CD4-positive, CD25-positive, alpha-beta regulatory T cell (primary cell): ENCODE measurements at regions not wholly inside any gene's neighbourhood (a gene's known extent, or its start where the extent isn't known, plus 50 kb on each side); places are given as distances from the start of the nearest gene placed in this dataset.

Experiments used
- ATAC-seq, 2 donors: fragments of 150-1000 bp; cut with Tn5 transposase; one replicate each; pipeline ENCODE4 v1.10.0; 2021; ENCODE audit warnings: low read depth in 2 of 2, moderate number of reproducible peaks in 2 of 2, moderate library complexity in 1 of 2
- DNase-seq, 3 donors: peaks; one replicate each; pipeline versions ENCODE4 v3.0.0 to v3.0.0-alpha.2; 2012 to 2022; ENCODE audit warnings: mixed read lengths in 1 of 3
- H3K27ac ChIP-seq: one replicate; pipeline ENCODE4 v1.7.0; 2013; ENCODE audit warnings: mild to moderate bottlenecking, low read length; ENCODE audit not compliant: insufficient read depth, poor library complexity, severe bottlenecking
- H3K27me3 ChIP-seq: one replicate; pipeline ENCODE4 v1.7.0; 2013; ENCODE audit warnings: low read length; ENCODE audit not compliant: control insufficient read depth, insufficient read depth
- H3K36me3 ChIP-seq: one replicate; pipeline ENCODE4 v1.7.0; 2013; ENCODE audit warnings: mild to moderate bottlenecking, low read length, moderate library complexity; ENCODE audit not compliant: control insufficient read depth, insufficient read depth
- H3K4me1 ChIP-seq: 2 replicates; pipeline ENCODE4 v1.7.0; 2013; ENCODE audit warnings: mild to moderate bottlenecking, low read length; ENCODE audit not compliant: insufficient read depth, control insufficient read depth, poor library complexity, severe bottlenecking
- H3K4me3 ChIP-seq: one replicate; pipeline ENCODE4 v1.7.0; 2013; ENCODE audit warnings: low read depth, mild to moderate bottlenecking, low read length, moderate library complexity
- H3K9me3 ChIP-seq, 2 experiments: 1 replicate in 1 of 2; 2 replicates in 1 of 2; pipeline ENCODE4 v1.7.0; 2013; ENCODE audit warnings: low read length in 2 of 2, mild to moderate bottlenecking in 1 of 2, moderate library complexity in 1 of 2; ENCODE audit not compliant: control insufficient read depth in 2 of 2
- H3K27ac Mint-ChIP-seq, 3 donors: one replicate each; pipeline ENCODE4 v1.8.0; 2020 to 2022; ENCODE audit warnings: mild to moderate bottlenecking in 3 of 3, mixed read lengths in 3 of 3, moderate library complexity in 2 of 3
- H3K27me3 Mint-ChIP-seq: one replicate; pipeline ENCODE4 v1.8.0; 2022; ENCODE audit warnings: mild to moderate bottlenecking, mixed read lengths
- H3K36me3 Mint-ChIP-seq: one replicate; pipeline ENCODE4 v1.8.0; 2020; ENCODE audit warnings: mixed read lengths
- H3K4me1 Mint-ChIP-seq, 4 donors: one replicate each; pipeline ENCODE4 v1.8.0; 2020 to 2022; ENCODE audit warnings: mixed read lengths in 4 of 4, mild to moderate bottlenecking in 1 of 4
- H3K4me3 Mint-ChIP-seq, 4 donors: one replicate each; pipeline ENCODE4 v1.8.0; 2020 to 2022; ENCODE audit warnings: mild to moderate bottlenecking in 4 of 4, mixed read lengths in 4 of 4, moderate library complexity in 3 of 4
- H3K9me3 Mint-ChIP-seq, 7 donors: one replicate each; pipeline ENCODE4 v1.8.0; 2020 to 2022; ENCODE audit warnings: mixed read lengths in 7 of 7, mild to moderate bottlenecking in 3 of 7, moderate library complexity in 2 of 7

GRCh38 chr9:563200-563599, 278.3 kb upstream of the DMRT1 start:
- Histone ChIP-seq H3K36me3 (no peaks in the 10 kb centered on the region), H3K9me3 (no peaks in the 10 kb centered on the region), H3K27ac (no peak overlapping the region), H3K27me3 (no peaks in the 10 kb centered on the region), H3K4me1 (no peaks in the 10 kb centered on the region), H3K4me3 (no peak overlapping the region)
- peaks cover 22% of the 10 kb centered on the region for H3K27me3 Mint-ChIP-seq
- H3K36me3 Mint-ChIP-seq = peaks cover 9% of the 10 kb centered on the region
- H3K4me3 Mint-ChIP-seq = no peak overlapping the region
- no peak overlapping the region for H3K27ac Mint-ChIP-seq
- no peak for DNase-seq
- peaks cover 0 to 11% (median 0%) of the 10 kb centered on the region in 7 donors for H3K9me3 Mint-ChIP-seq
- ATAC-seq = no peak
- peaks cover 0 to 27% (median 11%) of the 10 kb centered on the region in 4 donors for H3K4me1 Mint-ChIP-seq

GRCh38 chr9:565528-565927, 276.0 kb upstream of the DMRT1 start:
- H3K27ac ChIP-seq = no peak overlapping the region
- DNase-seq (no peak), ATAC-seq (peak in 1 of 2 donors; percentile 22)
- H3K27me3 ChIP-seq = no peaks in the 10 kb centered on the region
- Mint-ChIP-seq H3K36me3 (peaks cover 9% of the 10 kb centered on the region), H3K27ac (no peak overlapping the region), H3K4me3 (no peak overlapping the region), H3K9me3 (peaks cover 0 to 11% (median 0%) of the 10 kb centered on the region in 7 donors), H3K4me1 (peaks cover 0 to 27% (median 8%) of the 10 kb centered on the region in 4 donors), H3K27me3 (peaks cover 17% of the 10 kb centered on the region)
- no peaks in the 10 kb centered on the region for H3K36me3 ChIP-seq
- no peaks in the 10 kb centered on the region for H3K4me1 ChIP-seq
- H3K4me3 ChIP-seq = no peak overlapping the region
- no peaks in the 10 kb centered on the region for H3K9me3 ChIP-seq

GRCh38 chr9:567128-567746, 274.3 kb upstream of the DMRT1 start:
- DNase-seq = no peak
- H3K36me3 Mint-ChIP-seq = peaks cover 9% of the 10 kb centered on the region

GRCh38 chr9:567747-568305, 273.7 kb upstream of the DMRT1 start:
- no peaks in the 10 kb centered on the region for H3K4me1 ChIP-seq
- H3K27me3 ChIP-seq = no peaks in the 10 kb centered on the region
- H3K36me3 Mint-ChIP-seq = peaks cover 10% of the 10 kb centered on the region
- ATAC-seq (no peak), DNase-seq (no peak)
- H3K27me3 Mint-ChIP-seq = peaks cover 10% of the 10 kb centered on the region
- H3K4me3 ChIP-seq = no peak overlapping the region
- no peak overlapping the region for H3K27ac Mint-ChIP-seq
- H3K27ac ChIP-seq = no peak overlapping the region
- H3K9me3 Mint-ChIP-seq = peaks cover 0 to 11% (median 0%) of the 10 kb centered on the region in 7 donors
- no peak overlapping the region for H3K4me3 Mint-ChIP-seq
- H3K4me1 Mint-ChIP-seq = peaks cover 0 to 23% (median 8%) of the 10 kb centered on the region in 4 donors
- H3K9me3 ChIP-seq = no peaks in the 10 kb centered on the region
- H3K36me3 ChIP-seq = no peaks in the 10 kb centered on the region

More at GRCh38 chr9:567128-567746, 274.3 kb upstream of the DMRT1 start:
- Mint-ChIP-seq H3K27me3 (peaks cover 10% of the 10 kb centered on the region), H3K9me3 (peaks cover 0 to 11% (median 0%) of the 10 kb centered on the region in 7 donors), H3K4me3 (no peak overlapping the region), H3K4me1 (peaks cover 0 to 23% (median 8%) of the 10 kb centered on the region in 4 donors), H3K27ac (no peak overlapping the region)
- Histone ChIP-seq H3K4me1 (no peaks in the 10 kb centered on the region), H3K27ac (no peak overlapping the region), H3K27me3 (no peaks in the 10 kb centered on the region), H3K36me3 (no peaks in the 10 kb centered on the region), H3K9me3 (no peaks in the 10 kb centered on the region), H3K4me3 (no peak overlapping the region)
- no peak for ATAC-seq

- Mint-ChIP-seq H3K27me3 (peaks cover 6% of the 10 kb centered on the region), H3K27ac (no peak overlapping the region), H3K36me3 (peaks cover 17% of the 10 kb centered on the region), H3K9me3 (peaks cover 0 to 11% (median 0%) of the 10 kb centered on the region in 7 donors), H3K4me3 (no peak overlapping the region), H3K4me1 (peaks cover 0 to 23% (median 8%) of the 10 kb centered on the region in 4 donors)
- DNase-seq (no peak), ATAC-seq (no peak)
- H3K4me3 ChIP-seq = no peak overlapping the region
- no peaks in the 10 kb centered on the region for H3K9me3 ChIP-seq
- H3K27me3 ChIP-seq = no peaks in the 10 kb centered on the region
- no peak overlapping the region for H3K27ac ChIP-seq
- no peaks in the 10 kb centered on the region for H3K36me3 ChIP-seq
- H3K4me1 ChIP-seq = no peaks in the 10 kb centered on the region
Measured at GRCh38 chr9:569296-569695, 272.2 kb upstream of the DMRT1 start.

- H3K4me1 ChIP-seq = no peaks in the 10 kb centered on the region
- no peak overlapping the region for H3K4me3 ChIP-seq
- Mint-ChIP-seq H3K27ac (no peak overlapping the region), H3K4me1 (peaks cover 0 to 23% (median 8%) of the 10 kb centered on the region in 4 donors), H3K4me3 (no peak overlapping the region), H3K9me3 (peaks cover 0 to 10% (median under 1%) of the 10 kb centered on the region in 7 donors), H3K27me3 (peaks cover 9% of the 10 kb centered on the region), H3K36me3 (peaks cover 15% of the 10 kb centered on the region)
- H3K27ac ChIP-seq = no peak overlapping the region
- DNase-seq (no peak), ATAC-seq (no peak)
- no peaks in the 10 kb centered on the region for H3K9me3 ChIP-seq
- no peaks in the 10 kb centered on the region for H3K27me3 ChIP-seq
- no peaks in the 10 kb centered on the region for H3K36me3 ChIP-seq
Measured at GRCh38 chr9:570187-570586, 271.3 kb upstream of the DMRT1 start.

GRCh38 chr9:571066-571465, 270.4 kb upstream of the DMRT1 start:
- H3K27me3 ChIP-seq = no peaks in the 10 kb centered on the region
- H3K9me3 Mint-ChIP-seq = peaks cover 0 to 2% (median 0%) of the 10 kb centered on the region in 7 donors
- H3K27ac Mint-ChIP-seq = no peak overlapping the region

GRCh38 chr9:571741-572140, 269.8 kb upstream of the DMRT1 start:
- H3K27ac ChIP-seq = no peak overlapping the region
- no peak overlapping the region for H3K4me3 ChIP-seq
- no peaks in the 10 kb centered on the region for H3K27me3 ChIP-seq
- peaks cover 0 to 1% (median 0%) of the 10 kb centered on the region in 7 donors for H3K9me3 Mint-ChIP-seq
- H3K36me3 ChIP-seq = no peaks in the 10 kb centered on the region
- H3K36me3 Mint-ChIP-seq = peaks cover 8% of the 10 kb centered on the region
- H3K9me3 ChIP-seq = no peaks in the 10 kb centered on the region
- H3K27me3 Mint-ChIP-seq = peaks cover 12% of the 10 kb centered on the region
- ATAC-seq (no peak), DNase-seq (no peak)
- H3K4me3 Mint-ChIP-seq = no peak overlapping the region
- H3K4me1 ChIP-seq = no peaks in the 10 kb centered on the region
- no peak overlapping the region for H3K27ac Mint-ChIP-seq
- peaks cover 0 to 22% (median 6%) of the 10 kb centered on the region in 4 donors for H3K4me1 Mint-ChIP-seq

More at GRCh38 chr9:571066-571465, 270.4 kb upstream of the DMRT1 start:
- H3K27me3 Mint-ChIP-seq = peaks cover 12% of the 10 kb centered on the region
- H3K4me3 ChIP-seq = no peak overlapping the region
- no peaks in the 10 kb centered on the region for H3K36me3 ChIP-seq
- no peaks in the 10 kb centered on the region for H3K9me3 ChIP-seq
- peaks cover 0 to 23% (median 8%) of the 10 kb centered on the region in 4 donors for H3K4me1 Mint-ChIP-seq
- DNase-seq (no peak), ATAC-seq (no peak)
- H3K4me3 Mint-ChIP-seq = no peak overlapping the region
- no peaks in the 10 kb centered on the region for H3K4me1 ChIP-seq
- no peak overlapping the region for H3K27ac ChIP-seq
- peaks cover 8% of the 10 kb centered on the region for H3K36me3 Mint-ChIP-seq
